ENCODE measurements at regions not wholly inside any gene's neighbourhood (a gene's known extent, or its start where the extent isn't known, plus 50 kb on each side); places are given as distances from the start of the nearest gene placed in this dataset.
A peak's percentile ranks its signal among the peaks of the same experiment; 100 is the strongest.

GRCh38 chr13:74039154-74039553, 95.0 kb downstream of the KLF12 start:
- ChIA-PET CTCF (interaction anchor here (0.9 kb wide), 1 partner anchor 54 kb away, joined by 3 read pairs; no protein-coding TSS in a partner anchor), POLR2A (interaction anchor here (0.6 kb wide), 1 partner anchor 338 kb away, joined by 4 read pairs; no protein-coding TSS in a partner anchor)
- no peak for DNase-seq
- H3K36me3 Mint-ChIP-seq (ENCODE audit: low read depth), result peaks cover 15% of the 10 kb centered on the region
- no peaks in the 10 kb centered on the region for H3K27me3 Mint-ChIP-seq
- no peak overlapping the region for H3K27ac Mint-ChIP-seq
- no peaks in the 10 kb centered on the region for H3K9me3 Mint-ChIP-seq
- no peak overlapping the region for H3K4me3 Mint-ChIP-seq
- H3K4me1 Mint-ChIP-seq, result peaks cover 40% of the 10 kb centered on the region

GRCh38 chr13:74037762-74038161, 96.4 kb downstream of the KLF12 start:
- POLR2A ChIA-PET, result interaction anchor here (0.7 kb wide), 1 partner anchor 89 kb away, joined by 3 read pairs; no protein-coding TSS in a partner anchor
- no peak overlapping the region for H3K27ac Mint-ChIP-seq
- H3K27me3 Mint-ChIP-seq, result no peaks in the 10 kb centered on the region
- H3K9me3 Mint-ChIP-seq, result no peaks in the 10 kb centered on the region
- H3K36me3 Mint-ChIP-seq (ENCODE audit: low read depth), result peaks cover 12% of the 10 kb centered on the region
- CTCF ChIA-PET, result interaction anchor here (1.6 kb wide), 1 partner anchor 10 kb away, joined by 4 read pairs; no protein-coding TSS in a partner anchor
- peaks cover 35% of the 10 kb centered on the region for H3K4me1 Mint-ChIP-seq
- DNase-seq, result no peak
- H3K4me3 Mint-ChIP-seq, result no peak overlapping the region

- Mint-ChIP-seq H3K27me3 (no peaks in the 10 kb centered on the region), H3K9me3 (no peaks in the 10 kb centered on the region), H3K4me3 (no peak overlapping the region), H3K4me1 (peaks cover 35% of the 10 kb centered on the region), H3K27ac (no peak overlapping the region), H3K36me3 (ENCODE audit: low read depth) (peaks cover 10% of the 10 kb centered on the region)
- POLR2A ChIA-PET, result no interaction called here
- CTCF ChIA-PET, result no interaction called here
- no peak for DNase-seq
These were observed 97.8 kb downstream of the KLF12 start for GRCh38 chr13:74036373-74036772.

- peaks cover 8% of the 10 kb centered on the region for H3K36me3 Mint-ChIP-seq (ENCODE audit: low read depth)
- no peaks in the 10 kb centered on the region for H3K27me3 Mint-ChIP-seq
- no peak overlapping the region for H3K4me3 Mint-ChIP-seq
- no peak for DNase-seq
- H3K4me1 Mint-ChIP-seq, result peaks cover 33% of the 10 kb centered on the region
- no peaks in the 10 kb centered on the region for H3K9me3 Mint-ChIP-seq
- no peak overlapping the region for H3K27ac Mint-ChIP-seq
- CTCF ChIA-PET, result no interaction called here
- POLR2A ChIA-PET, result no interaction called here
These were observed 98.3 kb downstream of the KLF12 start for GRCh38 chr13:74035896-74036295.

- Mint-ChIP-seq H3K36me3 (ENCODE audit: low read depth) (peaks cover 11% of the 10 kb centered on the region), H3K4me1 (peaks cover 29% of the 10 kb centered on the region), H3K27ac (no peak overlapping the region), H3K4me3 (no peak overlapping the region), H3K27me3 (no peaks in the 10 kb centered on the region), H3K9me3 (no peaks in the 10 kb centered on the region)
- no peak for DNase-seq
- ChIA-PET POLR2A (no interaction called here), CTCF (no interaction called here)
These were observed 101.9 kb downstream of the KLF12 start for GRCh38 chr13:74032325-74032724.

- peaks cover 36% of the 10 kb centered on the region for H3K4me1 Mint-ChIP-seq
- H3K36me3 Mint-ChIP-seq (ENCODE audit: low read depth), result peaks cover 34% of the 10 kb centered on the region
- no peaks in the 10 kb centered on the region for H3K27me3 Mint-ChIP-seq
- H3K4me3 Mint-ChIP-seq, result peak overlapping the region; percentile 67
- DNase-seq, result no peak
- CTCF ChIA-PET, result no interaction called here
- H3K9me3 Mint-ChIP-seq, result peaks cover 12% of the 10 kb centered on the region
- H3K27ac Mint-ChIP-seq, result peak overlapping the region; percentile 93
- POLR2A ChIA-PET, result no interaction called here
These were observed 106.9 kb downstream of the KLF12 start for GRCh38 chr13:74027161-74027779.

- Mint-ChIP-seq H3K27me3 (no peaks in the 10 kb centered on the region), H3K27ac (peak overlapping the region; percentile 93), H3K9me3 (peaks cover 17% of the 10 kb centered on the region), H3K36me3 (ENCODE audit: low read depth) (peaks cover 39% of the 10 kb centered on the region), H3K4me1 (peaks cover 35% of the 10 kb centered on the region), H3K4me3 (peak overlapping the region; percentile 67)
- POLR2A ChIA-PET, result no interaction called here
- CTCF ChIA-PET, result no interaction called here
- peak; percentile 76 for DNase-seq
These were observed 107.5 kb downstream of the KLF12 start for GRCh38 chr13:74026753-74027152.

- H3K27me3 Mint-ChIP-seq, result no peaks in the 10 kb centered on the region
- peaks cover 51% of the 10 kb centered on the region for H3K36me3 Mint-ChIP-seq (ENCODE audit: low read depth)
- H3K9me3 Mint-ChIP-seq, result peaks cover 22% of the 10 kb centered on the region
- ChIA-PET CTCF (interaction anchor here (0.7 kb wide), 1 partner anchor 21 kb away, joined by 4 read pairs; no protein-coding TSS in a partner anchor), POLR2A (no interaction called here)
- no peak overlapping the region for H3K4me3 Mint-ChIP-seq
- no peak for DNase-seq
- peaks cover 37% of the 10 kb centered on the region for H3K4me1 Mint-ChIP-seq
- no peak overlapping the region for H3K27ac Mint-ChIP-seq
These were observed 108.8 kb downstream of the KLF12 start for GRCh38 chr13:74025369-74025768.

GRCh38 chr13:74024856-74025255, 109.3 kb downstream of the KLF12 start:
- Mint-ChIP-seq H3K36me3 (ENCODE audit: low read depth) (peaks cover 53% of the 10 kb centered on the region), H3K4me1 (peaks cover 36% of the 10 kb centered on the region), H3K9me3 (peaks cover 25% of the 10 kb centered on the region), H3K4me3 (no peak overlapping the region), H3K27ac (no peak overlapping the region), H3K27me3 (no peaks in the 10 kb centered on the region)
- ChIA-PET CTCF (no interaction called here), POLR2A (interaction anchor here (0.7 kb wide), 1 partner anchor 33 kb away, joined by 4 read pairs; no protein-coding TSS in a partner anchor)
- DNase-seq, result no peak

GRCh38 chr13:74024314-74024713, 109.9 kb downstream of the KLF12 start:
- Mint-ChIP-seq H3K4me1 (peaks cover 32% of the 10 kb centered on the region), H3K4me3 (no peak overlapping the region), H3K36me3 (ENCODE audit: low read depth) (peaks cover 54% of the 10 kb centered on the region), H3K9me3 (peaks cover 25% of the 10 kb centered on the region), H3K27me3 (no peaks in the 10 kb centered on the region), H3K27ac (no peak overlapping the region)
- POLR2A ChIA-PET, result interaction anchor here (0.7 kb wide), 1 partner anchor 33 kb away, joined by 4 read pairs; no protein-coding TSS in a partner anchor
- CTCF ChIA-PET, result interaction anchor here (0.6 kb wide), 1 partner anchor 786 kb away, joined by 3 read pairs; no protein-coding TSS in a partner anchor
- no peak for DNase-seq

GRCh38 chr13:74023484-74023883, 110.7 kb downstream of the KLF12 start:
- CTCF ChIA-PET, result interaction anchor here (0.6 kb wide), 1 partner anchor 785 kb away, joined by 3 read pairs; no protein-coding TSS in a partner anchor

GRCh38 chr13:74021505-74021904, 112.7 kb downstream of the KLF12 start:
- Mint-ChIP-seq H3K27ac (no peak overlapping the region), H3K4me1 (peaks cover 23% of the 10 kb centered on the region), H3K4me3 (no peak overlapping the region), H3K27me3 (no peaks in the 10 kb centered on the region), H3K36me3 (ENCODE audit: low read depth) (peaks cover 54% of the 10 kb centered on the region), H3K9me3 (peaks cover 25% of the 10 kb centered on the region)
- ChIA-PET POLR2A (no interaction called here), CTCF (no interaction called here)
- DNase-seq, result no peak

More at GRCh38 chr13:74023484-74023883, 110.7 kb downstream of the KLF12 start:
- H3K27ac Mint-ChIP-seq, result no peak overlapping the region
- H3K4me1 Mint-ChIP-seq, result peaks cover 32% of the 10 kb centered on the region
- H3K9me3 Mint-ChIP-seq, result peaks cover 25% of the 10 kb centered on the region
- no peaks in the 10 kb centered on the region for H3K27me3 Mint-ChIP-seq
- H3K36me3 Mint-ChIP-seq (ENCODE audit: low read depth), result peaks cover 54% of the 10 kb centered on the region
- DNase-seq, result no peak
- no peak overlapping the region for H3K4me3 Mint-ChIP-seq
- POLR2A ChIA-PET, result no interaction called here

GRCh38 chr13:74018062-74018431, 116.2 kb downstream of the KLF12 start:
- Mint-ChIP-seq H3K4me3 (no peak overlapping the region), H3K27ac (no peak overlapping the region), H3K9me3 (peaks cover 19% of the 10 kb centered on the region), H3K27me3 (no peaks in the 10 kb centered on the region), H3K36me3 (ENCODE audit: low read depth) (peaks cover 35% of the 10 kb centered on the region), H3K4me1 (peaks cover 9% of the 10 kb centered on the region)
- no peak for DNase-seq
- ChIA-PET POLR2A (interaction anchor here (0.6 kb wide), 1 partner anchor 835 kb away, joined by 4 read pairs; no protein-coding TSS in a partner anchor), CTCF (no interaction called here)

Data from activated CD4-positive, alpha-beta T cell treated with anti-CD3 and anti-CD28 coated beads, Interleukin-2, amount 10 ng/mL, durations not matched to agents 7 days and 5 days (primary cell).